SK-N-SH (cell line): ENCODE measurements at regions not wholly inside any gene's neighbourhood (a gene's known extent, or its start where the extent isn't known, plus 50 kb on each side); places are given as distances from the start of the nearest gene placed in this dataset.

Experiments used
- CTCF ChIA-PET: fragments of 300-600, 350-600 bp; formaldehyde crosslinking; extraction: SDS; loops from one replicate; lab custom pipeline; 2021; lab: Yijun Ruan, JAX
- POLR2A ChIA-PET: fragments of 350-600 bp; sonication (Branson Sonifier 250); formaldehyde crosslinking; extraction: SDS; loops from one replicate; lab custom pipeline; 2020; ENCODE audit warnings: antibody characterized with exemption, inconsistent platforms; lab: Yijun Ruan, JAX
- DNase-seq: peaks from one replicate; pipeline ENCODE4 v3.0.0; 2012
- H2AFZ ChIP-seq: fragments of 200-600 bp; sonication (generic); 2 replicates; pipeline ENCODE4 v1.8.1; 2016; ENCODE audit warnings: antibody characterized with exemption, mild to moderate bottlenecking, low read depth
- H3F3A ChIP-seq: fragments of 200-600 bp; sonication (generic); replicated peaks from 2 replicates; pipeline ENCODE3; 2016; ENCODE audit warnings: antibody characterized with exemption, mild to moderate bottlenecking; ENCODE audit not compliant: insufficient read depth
- H3K27ac ChIP-seq, 2 experiments: fragments of 200-500 bp in 1 of 2; fragments of 200-600 bp in 1 of 2; sonication (Bioruptor generic) in 1 of 2; sonication (generic), shearing (Covaris generic) in 1 of 2; 2 replicates each; pipeline versions ENCODE4 v1.5.1 to v1.6.1; 2014 to 2016; ENCODE audit warnings: low read depth in 2 of 2, inconsistent platforms in 1 of 2, low read length in 1 of 2, mild to moderate bottlenecking in 1 of 2, mixed read lengths in 1 of 2
- H3K27me3 ChIP-seq: fragments of 200-600 bp; sonication (generic), shearing (Covaris generic); 2 replicates; pipeline ENCODE4 v1.6.1; 2016; ENCODE audit warnings: mixed run types; ENCODE audit not compliant: insufficient read depth
- H3K36me3 ChIP-seq, 2 experiments: fragments of 200-500 bp in 1 of 2; fragments of 200-600 bp in 1 of 2; sonication (Bioruptor generic) in 1 of 2; sonication (generic) in 1 of 2; replicated peaks in 1 of 2; 2 replicates each; pipeline versions ENCODE3 to v1.5.1; 2014 to 2016; ENCODE audit warnings: low read length in 1 of 2, mild to moderate bottlenecking in 1 of 2; ENCODE audit not compliant: insufficient read depth in 2 of 2, control insufficient read depth in 1 of 2
- H3K4me1 ChIP-seq, 2 experiments: fragments of 200-500 bp in 1 of 2; fragments of 200-600 bp in 1 of 2; sonication (Bioruptor generic) in 1 of 2; sonication (generic), shearing (Covaris generic) in 1 of 2; 2 replicates each; pipeline versions ENCODE4 v1.5.1 to v1.6.1; 2014 to 2016; ENCODE audit warnings: low read depth in 1 of 2, low read length in 1 of 2, mixed run types in 1 of 2; ENCODE audit not compliant: insufficient read depth in 2 of 2, control insufficient read depth in 1 of 2
- H3K4me2 ChIP-seq: fragments of 200-600 bp; sonication (generic), shearing (Covaris generic); 2 replicates; pipeline ENCODE4 v1.6.1; 2017; ENCODE audit warnings: mixed run types
- H3K4me3 ChIP-seq, 2 experiments: fragments of 200-500 bp in 1 of 2; fragments of 200-600 bp in 1 of 2; sonication (Bioruptor generic) in 1 of 2; sonication (generic), shearing (Covaris generic) in 1 of 2; 2 replicates each; pipeline versions ENCODE4 v1.5.1 to v1.8.1; 2014 to 2016; ENCODE audit warnings: low read depth in 2 of 2, inconsistent platforms in 1 of 2, low read length in 1 of 2, mild to moderate bottlenecking in 1 of 2, mixed read lengths in 1 of 2, moderate library complexity in 1 of 2
- H3K79me2 ChIP-seq: fragments of 200-600 bp; sonication (generic); 2 replicates; pipeline ENCODE4 v1.8.1; 2017; ENCODE audit warnings: mild to moderate bottlenecking; ENCODE audit not compliant: insufficient read depth
- H3K9ac ChIP-seq: fragments of 200-600 bp; sonication (generic); 2 replicates; pipeline ENCODE4 v1.6.1; 2017; ENCODE audit warnings: mixed run types
- H3K9me2 ChIP-seq: fragments of 200-600 bp; sonication (generic); 2 replicates; pipeline ENCODE4 v1.6.1; 2017; ENCODE audit warnings: mixed run types
- H3K9me3 ChIP-seq: fragments of 200-600 bp; sonication (generic); 2 replicates; pipeline ENCODE4 v1.6.1; 2017; ENCODE audit warnings: mixed run types, mild to moderate bottlenecking, moderate library complexity
- H4K20me1 ChIP-seq: fragments of 200-600 bp; sonication (generic); 2 replicates; pipeline ENCODE4 v1.6.1; 2017; ENCODE audit warnings: mild to moderate bottlenecking, mixed run types; ENCODE audit not compliant: insufficient read depth
- CHD2 ChIP-seq: fragments of 150-350 bp; IDR thresholded peaks from 2 replicates; pipeline ENCODE4 v1.6.1; 2018; ENCODE audit warnings: low read length; ENCODE audit not compliant: partially characterized antibody
- ELF1 ChIP-seq: IDR thresholded peaks from 2 replicates; pipeline ENCODE4 v1.4.0; 2012
- EP300 ChIP-seq, 2 experiments: IDR thresholded peaks; 2 replicates each; pipeline versions ENCODE4 v1.4.0 to v1.6.1; 2012; ENCODE audit warnings: borderline replicate concordance in 1 of 2, low read depth in 1 of 2, low read length in 1 of 2
- FOSL2 ChIP-seq: IDR thresholded peaks from 2 replicates; pipeline ENCODE4 v1.4.0; 2012; ENCODE audit warnings: low read depth, mild to moderate bottlenecking, moderate library complexity, borderline replicate concordance
- FOXJ3 ChIP-seq: sonication (generic); formaldehyde crosslinking; IDR thresholded peaks from 2 replicates; pipeline ENCODE4 v1.5.1; 2020; ENCODE audit warnings: mild to moderate bottlenecking, missing genetic modification reagents
- GABPA ChIP-seq: IDR thresholded peaks from 2 replicates; pipeline ENCODE4 v1.4.0; 2012; ENCODE audit warnings: low read depth, mild to moderate bottlenecking
- IRF3 ChIP-seq: fragments of 150-350 bp; IDR thresholded peaks from 2 replicates; pipeline ENCODE4 v1.6.1; 2016; ENCODE audit warnings: mild to moderate bottlenecking, low read depth, low read length
- JUND ChIP-seq: IDR thresholded peaks from 2 replicates; pipeline ENCODE4 v1.4.0; 2012
- MAX ChIP-seq: IDR thresholded peaks from 2 replicates; pipeline ENCODE4 v1.4.0; 2012; ENCODE audit warnings: low read depth
- MEF2A ChIP-seq: IDR thresholded peaks from 2 replicates; pipeline ENCODE4 v1.4.0; 2012; ENCODE audit warnings: low read depth, borderline replicate concordance
- NFIC ChIP-seq: IDR thresholded peaks from 2 replicates; pipeline ENCODE4 v1.4.0; 2012; ENCODE audit warnings: borderline replicate concordance
- NRF1 ChIP-seq: IDR thresholded peaks from 2 replicates; pipeline ENCODE4 v1.6.1; 2012; ENCODE audit warnings: low read depth, mild to moderate bottlenecking, low read length
- POLR2AphosphoS5 ChIP-seq: IDR thresholded peaks from 2 replicates; pipeline ENCODE4 v1.6.1; 2012; ENCODE audit warnings: low read depth, low read length
- RCOR1 ChIP-seq: fragments of 150-350 bp; IDR thresholded peaks from 2 replicates; pipeline ENCODE4 v1.6.1; 2017; ENCODE audit warnings: antibody characterized with exemption, low read length
- RFX5 ChIP-seq: IDR thresholded peaks from 2 replicates; pipeline ENCODE4 v1.6.1; 2012; ENCODE audit warnings: mild to moderate bottlenecking, improper control_type of control experiment, low read length
- RXRA ChIP-seq: IDR thresholded peaks from 2 replicates; pipeline ENCODE4 v1.4.0; 2012; ENCODE audit warnings: low read depth, mild to moderate bottlenecking, borderline replicate concordance
- SIN3A ChIP-seq: IDR thresholded peaks from 2 replicates; pipeline ENCODE4 v1.6.1; 2012; ENCODE audit warnings: low read depth, mild to moderate bottlenecking, low read length, moderate library complexity, borderline replicate concordance
- SMC3 ChIP-seq: IDR thresholded peaks from 2 replicates; pipeline ENCODE4 v1.6.1; 2012; ENCODE audit warnings: low read depth, low read length, improper control_type of control experiment
- TAF1 ChIP-seq: IDR thresholded peaks from 2 replicates; pipeline ENCODE4 v1.6.1; 2012; ENCODE audit warnings: low read depth, mild to moderate bottlenecking, low read length, moderate library complexity, borderline replicate concordance
- TCF12 ChIP-seq: IDR thresholded peaks from 2 replicates; pipeline ENCODE4 v1.4.0; 2012
- YY1 ChIP-seq: IDR thresholded peaks from 2 replicates; pipeline ENCODE4 v1.4.0; 2012; ENCODE audit warnings: low read depth, mild to moderate bottlenecking
- WGBS: methylation state at CpG from one replicate; pipeline ENCODE4 v1.1.6; 2017; ENCODE audit warnings: low lambda C conversion rate; 5-methylcytosine and 5-hydroxymethylcytosine counted together
- TF ChIP-seq, protein P1 (sequence below): IDR thresholded peaks from 2 replicates; pipeline ENCODE4 v1.4.0; 2012; ENCODE audit warnings: low read depth, borderline replicate concordance

DNA sequence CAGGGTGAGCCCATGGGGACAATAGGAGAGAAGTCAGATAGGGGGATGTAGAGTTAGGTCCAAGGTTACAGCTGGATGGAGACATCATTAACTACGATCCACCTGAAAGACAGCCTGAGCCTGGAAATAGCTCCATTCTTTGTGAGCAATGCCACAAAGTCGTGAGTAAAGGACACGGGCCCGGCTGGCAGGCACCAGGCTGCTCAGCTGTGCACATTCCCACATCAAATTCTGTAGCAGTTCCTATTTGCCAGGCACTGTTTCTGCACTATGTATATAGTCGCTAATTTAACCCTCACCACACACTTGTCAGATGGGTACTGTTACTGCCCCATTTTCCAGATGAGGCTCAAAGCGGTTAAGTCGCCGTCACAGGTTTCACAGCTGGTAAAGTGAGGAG is 338.0 kb upstream of the KAZN start:
- no peaks in the 10 kb centered on the region for H3K9me3 ChIP-seq
- no peak overlapping the region for H2AFZ ChIP-seq
- DNase-seq: no peak
- H3K27ac ChIP-seq: no peak overlapping the region
- CTCF ChIA-PET: interaction anchor here (1.3 kb wide), 1 partner anchor 147 kb away, joined by 4 read pairs; no protein-coding TSS in a partner anchor
- 30% methylated on average over 7 of the region's 8 CpGs for WGBS
- no peak overlapping the region for H3K4me2 ChIP-seq
- POLR2A ChIA-PET: no interaction called here
- H3K4me1 ChIP-seq: peaks cover 0 to 12% of the 10 kb centered on the region in 2 experiments; a peak in 3 of 4 replicates
- no peaks in the 10 kb centered on the region for H3F3A ChIP-seq
- no peaks in the 10 kb centered on the region for H3K79me2 ChIP-seq
- no peaks in the 10 kb centered on the region for H4K20me1 ChIP-seq
- H3K9me2 ChIP-seq: no peaks in the 10 kb centered on the region
- no peak overlapping the region for H3K9ac ChIP-seq
- TF ChIP-seq SMC3: no peak
- no peak for TF ChIP-seq GABPA
- TF ChIP-seq YY1: no peak
- TF ChIP-seq FOSL2: no peak
- no peak for TF ChIP-seq FOXJ3 (CRISPR knock-in tag)
- TF ChIP-seq RXRA: no peak
- TF ChIP-seq, protein P1, sequence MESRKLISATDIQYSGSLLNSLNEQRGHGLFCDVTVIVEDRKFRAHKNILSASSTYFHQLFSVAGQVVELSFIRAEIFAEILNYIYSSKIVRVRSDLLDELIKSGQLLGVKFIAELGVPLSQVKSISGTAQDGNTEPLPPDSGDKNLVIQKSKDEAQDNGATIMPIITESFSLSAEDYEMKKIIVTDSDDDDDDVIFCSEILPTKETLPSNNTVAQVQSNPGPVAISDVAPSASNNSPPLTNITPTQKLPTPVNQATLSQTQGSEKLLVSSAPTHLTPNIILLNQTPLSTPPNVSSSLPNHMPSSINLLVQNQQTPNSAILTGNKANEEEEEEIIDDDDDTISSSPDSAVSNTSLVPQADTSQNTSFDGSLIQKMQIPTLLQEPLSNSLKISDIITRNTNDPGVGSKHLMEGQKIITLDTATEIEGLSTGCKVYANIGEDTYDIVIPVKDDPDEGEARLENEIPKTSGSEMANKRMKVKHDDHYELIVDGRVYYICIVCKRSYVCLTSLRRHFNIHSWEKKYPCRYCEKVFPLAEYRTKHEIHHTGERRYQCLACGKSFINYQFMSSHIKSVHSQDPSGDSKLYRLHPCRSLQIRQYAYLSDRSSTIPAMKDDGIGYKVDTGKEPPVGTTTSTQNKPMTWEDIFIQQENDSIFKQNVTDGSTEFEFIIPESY: no peak
- no peak for TF ChIP-seq JUND
- TF ChIP-seq TAF1: no peak
- no peak for TF ChIP-seq CHD2
- TF ChIP-seq POLR2AphosphoS5: no peak
- no peak for TF ChIP-seq SIN3A
- H3K36me3 ChIP-seq: no peaks in the 10 kb centered on the region
- H3K27me3 ChIP-seq: no peaks in the 10 kb centered on the region
- no peak overlapping the region for H3K4me3 ChIP-seq

DNA sequence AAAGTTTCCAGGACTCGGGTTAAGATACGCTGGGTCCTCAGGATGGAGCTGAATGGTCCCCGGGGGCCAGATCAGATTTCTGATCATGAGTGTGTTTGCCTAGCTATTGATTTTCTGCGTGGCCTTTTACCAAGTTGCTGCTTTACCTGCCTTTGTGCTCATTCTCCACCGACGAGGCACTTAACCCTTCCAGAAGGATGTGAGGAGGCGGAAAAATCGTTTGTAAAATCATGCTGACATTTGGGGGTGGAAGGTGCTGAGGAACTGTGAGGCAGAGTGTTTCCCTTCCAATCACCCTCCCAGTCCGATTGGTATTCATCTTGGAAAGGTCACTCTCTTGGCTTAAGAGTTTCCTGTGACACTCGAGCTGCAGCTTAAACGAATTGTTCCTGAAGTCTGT is 337.1 kb upstream of the KAZN start:
- WGBS: 18% methylated on average over 11 of the region's 11 CpGs
- no peak for DNase-seq
- no peaks in the 10 kb centered on the region for H3K36me3 ChIP-seq
- no peak overlapping the region for H2AFZ ChIP-seq
- H3K9ac ChIP-seq: no peak overlapping the region
- ChIA-PET POLR2A (no interaction called here), CTCF (interaction anchor here (1.3 kb wide), 1 partner anchor 148 kb away, joined by 4 read pairs; no protein-coding TSS in a partner anchor)
- peaks cover 0 to 12% of the 10 kb centered on the region in 2 experiments; a peak in 3 of 4 replicates for H3K4me1 ChIP-seq
- no peaks in the 10 kb centered on the region for H3K27me3 ChIP-seq
- H3K27ac ChIP-seq: no peak overlapping the region
- no peaks in the 10 kb centered on the region for H3K9me3 ChIP-seq
- no peaks in the 10 kb centered on the region for H3F3A ChIP-seq
- TF ChIP-seq POLR2AphosphoS5 (no peak), NRF1 (no peak), JUND (no peak), SMC3 (no peak), GABPA (no peak), IRF3 (no peak), RCOR1 (no peak), TCF12 (no peak), RFX5 (no peak), NFIC (no peak), ELF1 (no peak), CHD2 (no peak), EP300 (IDR thresholded peaks at IDR 0.05; ENCODE audit: borderline replicate concordance in 1 of 2, low read depth in 1 of 2, low read length in 1 of 2) (no peak), FOXJ3 (CRISPR knock-in tag) (no peak), MEF2A (no peak), MAX (no peak)
- TF ChIP-seq, protein P1: no peak
- H4K20me1 ChIP-seq: no peaks in the 10 kb centered on the region
- H3K79me2 ChIP-seq: no peaks in the 10 kb centered on the region
- no peak overlapping the region for H3K4me3 ChIP-seq
- H3K4me2 ChIP-seq: no peak overlapping the region
- H3K9me2 ChIP-seq: no peaks in the 10 kb centered on the region
